Erythroblast (primary cell): ENCODE measurements at regions not wholly inside any gene's neighbourhood (a gene's known extent, or its start where the extent isn't known, plus 50 kb on each side); places are given as distances from the start of the nearest gene placed in this dataset.

Experiments used
- GATA1 ChIP-seq: IDR thresholded peaks from 2 replicates; pipeline ENCODE4 v1.6.1; 2011; ENCODE audit warnings: low read depth, mild to moderate bottlenecking, control low read depth, low read length, moderate library complexity
- POLR2A ChIP-seq: IDR thresholded peaks from 2 replicates; pipeline ENCODE4 v1.6.1; 2011; ENCODE audit warnings: mild to moderate bottlenecking, low read length

- TF ChIP-seq POLR2A = no peak
- no peak for TF ChIP-seq GATA1
These were observed 249.6 kb downstream of the IRX1 start for GRCh38 chr5:3845230-3845629.
